HCT116 (cell line): ENCODE measurements at regions not wholly inside any gene's neighbourhood (a gene's known extent, or its start where the extent isn't known, plus 50 kb on each side); places are given as distances from the start of the nearest gene placed in this dataset.

Experiments used
- CEBPB ChIP-seq: IDR thresholded peaks from 2 replicates; pipeline ENCODE4 v1.6.1; 2012; ENCODE audit warnings: low read depth
- EZH2phosphoT487 ChIP-seq: fragments of 200-600 bp; IDR thresholded peaks from 2 replicates; pipeline ENCODE4 v1.6.1; 2018; ENCODE audit warnings: antibody characterized with exemption, borderline replicate concordance
- POLR2A ChIP-seq: IDR thresholded peaks from 2 replicates; pipeline ENCODE4 v1.7.0; 2011; ENCODE audit warnings: borderline replicate concordance; ENCODE audit not compliant: insufficient read depth, insufficient read length; ENCODE audit errors: extremely low read depth
- POLR2AphosphoS5 ChIP-seq: IDR thresholded peaks from 2 replicates; pipeline ENCODE4 v1.6.1; 2011; ENCODE audit warnings: mild to moderate bottlenecking, low read depth, low read length, moderate library complexity
- SIN3A ChIP-seq: IDR thresholded peaks from 2 replicates; pipeline ENCODE4 v1.6.1; 2012; ENCODE audit warnings: low read depth
- SP1 ChIP-seq: IDR thresholded peaks from 2 replicates; pipeline ENCODE4 v1.6.1; 2012; ENCODE audit warnings: low read depth
- ZNF274 ChIP-seq: fragments of 200-500 bp; sonication (Bioruptor generic); IDR thresholded peaks from 2 replicates; pipeline ENCODE4 v1.6.1; 2014; ENCODE audit warnings: mild to moderate bottlenecking, low read depth, low read length, inconsistent platforms
- TF ChIP-seq, protein P1 (sequence below): IDR thresholded peaks from 2 replicates; pipeline ENCODE4 v1.6.1; 2012
- TF ChIP-seq, protein P2 (sequence below), 3 experiments: fragments of 200-600 bp in 1 of 3; sonication (generic) in 1 of 3; IDR thresholded peaks in 2 of 3; conservative IDR thresholded peaks in 1 of 3; 2 replicates each; pipeline ENCODE4 v1.5.1; 2012 to 2017; ENCODE audit warnings: low read depth in 2 of 3, low read length in 2 of 3, antibody characterized with exemption in 1 of 3, borderline replicate concordance in 1 of 3, control low read depth in 1 of 3, mild to moderate bottlenecking in 1 of 3, mixed read lengths in 1 of 3, mixed run types in 1 of 3, moderate library complexity in 1 of 3; ENCODE audit not compliant: insufficient read depth in 1 of 3

DNA sequence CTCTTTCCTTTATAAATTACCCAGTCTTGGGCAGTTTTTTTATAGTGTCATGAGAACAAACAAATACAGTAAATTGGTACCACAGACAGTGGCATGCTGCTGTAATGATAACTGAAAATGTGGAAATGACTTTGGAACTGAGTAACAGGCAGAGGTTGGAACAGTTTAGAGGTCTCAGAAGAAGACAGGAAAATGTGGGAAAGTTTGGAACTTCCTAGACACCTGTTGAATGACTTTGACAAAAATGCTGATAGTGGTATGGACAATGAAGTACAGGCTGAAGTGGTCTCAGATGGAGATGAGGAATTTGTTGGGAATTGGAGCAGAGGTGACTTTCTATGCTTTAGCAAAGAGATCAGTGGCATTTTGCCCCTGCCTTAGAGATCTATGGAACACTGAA lies 1128.4 kb upstream of the POT1 start:
- TF ChIP-seq, protein P1, sequence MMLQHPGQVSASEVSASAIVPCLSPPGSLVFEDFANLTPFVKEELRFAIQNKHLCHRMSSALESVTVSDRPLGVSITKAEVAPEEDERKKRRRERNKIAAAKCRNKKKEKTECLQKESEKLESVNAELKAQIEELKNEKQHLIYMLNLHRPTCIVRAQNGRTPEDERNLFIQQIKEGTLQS = no peak
- no peak for TF ChIP-seq CEBPB
- no peak for TF ChIP-seq ZNF274
- no peak for TF ChIP-seq POLR2AphosphoS5
- TF ChIP-seq, protein P2, sequence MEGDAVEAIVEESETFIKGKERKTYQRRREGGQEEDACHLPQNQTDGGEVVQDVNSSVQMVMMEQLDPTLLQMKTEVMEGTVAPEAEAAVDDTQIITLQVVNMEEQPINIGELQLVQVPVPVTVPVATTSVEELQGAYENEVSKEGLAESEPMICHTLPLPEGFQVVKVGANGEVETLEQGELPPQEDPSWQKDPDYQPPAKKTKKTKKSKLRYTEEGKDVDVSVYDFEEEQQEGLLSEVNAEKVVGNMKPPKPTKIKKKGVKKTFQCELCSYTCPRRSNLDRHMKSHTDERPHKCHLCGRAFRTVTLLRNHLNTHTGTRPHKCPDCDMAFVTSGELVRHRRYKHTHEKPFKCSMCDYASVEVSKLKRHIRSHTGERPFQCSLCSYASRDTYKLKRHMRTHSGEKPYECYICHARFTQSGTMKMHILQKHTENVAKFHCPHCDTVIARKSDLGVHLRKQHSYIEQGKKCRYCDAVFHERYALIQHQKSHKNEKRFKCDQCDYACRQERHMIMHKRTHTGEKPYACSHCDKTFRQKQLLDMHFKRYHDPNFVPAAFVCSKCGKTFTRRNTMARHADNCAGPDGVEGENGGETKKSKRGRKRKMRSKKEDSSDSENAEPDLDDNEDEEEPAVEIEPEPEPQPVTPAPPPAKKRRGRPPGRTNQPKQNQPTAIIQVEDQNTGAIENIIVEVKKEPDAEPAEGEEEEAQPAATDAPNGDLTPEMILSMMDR (IDR thresholded peaks at IDR 0.05 in 2 of 3, conservative IDR thresholded peaks at IDR 0.05 in 1 of 3; ENCODE audit: borderline replicate concordance in 1 of 3, insufficient read depth in 1 of 3, low read depth in 2 of 3, low read length in 2 of 3) = no peak
- no peak for TF ChIP-seq SIN3A
- no peak for TF ChIP-seq EZH2phosphoT487
- TF ChIP-seq SP1 = no peak
- TF ChIP-seq POLR2A = no peak
